HUDEP-2 (cell line): ENCODE measurements at regions not wholly inside any gene's neighbourhood (a gene's known extent, or its start where the extent isn't known, plus 50 kb on each side); places are given as distances from the start of the nearest gene placed in this dataset.

Source experiments
- DNase-seq, 76 experiments: peaks; one replicate each; lab custom pipeline; 2025; ENCODE audit not compliant: unreplicated experiment in 76 of 76; lab: John Stamatoyannopoulos, UW

DNA sequence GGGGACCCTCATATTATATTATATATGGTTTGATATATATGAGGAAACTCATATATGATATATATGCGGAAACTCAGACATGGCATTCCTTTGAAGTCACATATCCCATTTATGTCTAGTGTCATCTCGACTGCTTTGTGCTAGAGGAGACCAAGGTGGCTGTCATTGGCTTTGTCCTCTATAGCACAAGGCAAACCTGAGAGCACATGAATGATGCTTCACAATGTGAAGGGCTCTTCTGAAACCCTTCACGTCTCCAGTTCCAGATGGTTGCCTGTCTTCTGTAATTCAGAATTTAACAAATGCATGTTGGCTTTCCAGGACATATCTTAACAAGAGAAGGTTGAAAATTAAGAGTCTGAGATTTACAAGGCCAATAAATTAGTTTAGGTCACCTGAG lies 303.6 kb downstream of the BARHL2 start:
- DNase-seq, result no peak

DNA sequence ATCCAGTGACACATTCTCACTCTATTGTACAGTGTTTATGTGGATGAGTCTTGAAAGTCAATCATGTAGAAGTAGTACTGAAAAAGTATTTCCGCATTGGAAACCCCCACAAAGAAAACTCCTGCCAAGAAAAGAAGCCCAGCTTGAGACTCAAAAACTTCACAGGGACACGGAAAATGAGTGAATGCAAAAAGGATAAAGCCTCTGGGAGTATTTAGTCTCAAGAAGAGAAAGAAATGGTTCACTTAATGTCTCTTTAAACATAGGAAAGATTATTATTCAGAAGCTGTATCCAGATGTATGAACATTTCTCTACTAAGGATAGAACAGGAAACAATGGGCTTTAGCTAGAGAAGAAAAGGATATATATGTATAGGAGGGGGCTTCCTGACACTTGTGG lies 304.5 kb downstream of the BARHL2 start:
- no peak for DNase-seq

DNA sequence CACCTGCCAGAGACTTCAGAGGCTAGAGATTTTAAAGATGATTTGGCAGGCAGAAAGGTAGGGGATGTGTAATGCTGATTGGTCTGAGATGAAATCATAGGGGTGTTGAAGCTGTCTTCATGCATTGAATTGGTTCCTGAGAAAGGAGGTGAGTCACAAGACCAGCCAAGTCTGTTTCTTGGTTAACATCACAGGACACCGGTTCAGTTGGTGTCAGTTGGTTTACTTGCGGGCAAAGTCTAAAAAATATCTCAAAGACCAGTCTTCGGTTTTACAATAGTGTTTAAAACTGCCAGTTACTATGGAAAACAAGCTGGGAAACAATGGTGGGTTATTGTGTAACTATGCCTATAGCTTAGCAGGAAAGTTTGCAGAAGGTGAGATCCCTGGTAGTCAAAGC lies 305.9 kb downstream of the BARHL2 start:
- no peak for DNase-seq

DNA sequence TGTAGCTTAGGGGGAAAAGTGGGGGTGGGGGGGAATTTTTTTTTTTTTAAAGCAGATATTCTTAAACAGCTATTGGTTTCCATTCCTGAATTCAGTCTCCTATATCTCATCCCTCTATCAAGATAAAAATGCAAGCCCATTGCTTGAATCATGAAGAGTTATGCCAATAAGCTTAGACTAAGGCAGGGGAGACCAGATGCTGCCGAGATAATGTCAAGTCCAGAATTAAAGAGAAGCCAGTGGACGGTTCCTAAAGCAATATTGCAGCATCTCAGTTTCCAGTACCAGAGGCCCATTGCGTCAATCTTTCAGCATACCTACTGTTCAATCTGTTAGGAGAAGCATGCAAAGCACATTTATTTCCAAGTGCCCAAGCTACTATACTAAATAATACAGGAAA lies 309.4 kb downstream of the BARHL2 start:
- DNase-seq, result no peak

DNA sequence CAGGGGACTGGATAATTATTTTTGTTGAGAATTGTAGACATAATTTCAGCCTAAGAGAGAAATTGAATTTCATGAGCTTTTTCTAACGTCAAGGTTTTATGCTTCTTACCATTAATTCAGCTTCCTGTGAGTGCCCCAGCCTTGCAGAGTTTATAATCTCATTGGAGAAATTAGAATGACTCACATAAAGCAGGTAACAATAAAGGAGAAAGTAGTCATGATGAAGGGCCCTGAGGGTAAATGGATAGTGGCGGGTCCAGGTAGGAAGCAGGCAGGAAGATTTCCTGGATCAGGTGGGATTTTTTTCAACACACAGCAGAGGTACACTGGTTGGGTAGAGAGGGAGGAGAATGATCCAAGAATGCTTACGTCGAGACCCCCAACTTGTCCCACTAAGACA lies 311.4 kb downstream of the BARHL2 start:
- no peak for DNase-seq

DNA sequence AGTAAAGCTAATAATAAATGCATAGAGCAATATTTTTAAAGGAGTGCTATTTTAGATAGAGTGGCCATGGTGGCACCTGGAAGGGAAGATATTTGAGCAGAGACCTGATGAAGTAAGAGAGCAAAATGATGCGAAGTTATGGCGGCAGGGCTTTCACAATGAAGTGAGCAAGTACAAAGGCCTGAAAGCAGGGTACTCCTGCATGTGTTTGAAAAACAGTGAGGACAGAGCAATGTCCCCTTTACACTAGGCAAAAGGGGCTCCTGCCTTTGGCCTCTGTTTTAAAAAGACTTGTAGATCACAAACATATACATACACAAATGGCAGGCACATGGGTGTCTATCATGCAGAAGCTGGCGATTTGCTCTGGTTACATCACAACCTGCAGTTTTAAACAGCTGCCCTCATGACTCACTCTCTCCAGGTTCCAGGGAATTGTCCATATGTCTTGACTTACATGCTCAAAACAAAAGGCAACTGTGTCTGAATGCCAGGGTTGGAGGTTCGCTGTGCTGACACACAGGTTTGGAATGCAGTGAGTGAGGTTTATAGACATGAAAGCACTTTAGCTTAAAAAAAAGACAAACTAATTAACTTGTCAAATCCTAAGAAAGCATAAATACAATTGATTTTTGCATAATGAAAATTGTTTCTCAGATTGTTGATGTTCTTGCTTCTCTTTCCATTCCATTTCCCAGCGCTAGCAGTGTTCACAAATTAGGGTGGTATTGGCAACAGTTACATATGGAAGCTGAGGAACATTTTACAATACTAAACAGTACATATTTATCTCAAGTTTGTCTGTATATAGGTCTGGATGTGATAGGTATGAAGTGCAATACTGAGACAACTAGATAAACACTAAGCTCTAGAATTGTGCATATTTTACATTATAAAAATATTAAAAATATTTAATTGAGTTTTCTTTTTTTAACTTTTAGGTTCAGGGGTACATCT lies 313.9 kb downstream of the BARHL2 start:
- no peak for DNase-seq

DNA sequence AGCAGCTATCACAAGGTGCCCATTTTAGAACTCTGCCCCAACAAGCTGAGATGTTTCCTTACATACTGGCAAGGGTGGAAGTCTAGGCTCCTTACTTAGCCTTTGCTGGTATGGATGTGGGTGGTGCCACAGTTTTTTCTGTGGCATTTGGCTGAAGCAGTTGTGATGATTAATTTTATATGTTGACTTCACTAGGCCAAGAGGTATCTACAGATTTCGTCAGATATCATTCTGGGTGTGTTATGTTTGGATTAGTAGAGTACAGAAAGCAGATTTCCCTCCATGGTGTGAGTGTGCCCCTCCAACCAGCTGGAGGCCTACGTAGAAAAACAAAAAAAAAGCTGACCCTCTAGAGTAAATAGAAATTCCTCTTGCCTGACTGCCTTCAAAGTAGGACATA lies 317.0 kb downstream of the BARHL2 start:
- DNase-seq, result no peak

DNA sequence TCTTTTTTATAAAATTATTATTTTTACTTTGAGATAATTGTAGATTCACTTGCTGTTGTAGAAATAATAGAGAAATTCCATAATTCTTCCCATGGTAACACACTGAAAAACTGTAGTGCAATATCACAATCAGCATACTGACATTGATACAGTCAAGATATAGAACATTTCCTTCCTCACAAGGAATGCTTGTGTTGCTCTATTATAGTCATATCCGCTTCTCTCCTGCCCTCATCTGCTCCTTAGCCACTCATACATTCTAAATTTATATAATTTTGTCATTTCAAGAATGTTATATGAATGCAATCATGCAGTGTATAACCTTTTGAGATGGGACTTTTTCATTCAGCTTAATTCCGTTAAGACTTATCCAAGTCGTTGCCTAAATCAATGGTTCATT lies 320.2 kb downstream of the BARHL2 start:
- no peak for DNase-seq

DNA sequence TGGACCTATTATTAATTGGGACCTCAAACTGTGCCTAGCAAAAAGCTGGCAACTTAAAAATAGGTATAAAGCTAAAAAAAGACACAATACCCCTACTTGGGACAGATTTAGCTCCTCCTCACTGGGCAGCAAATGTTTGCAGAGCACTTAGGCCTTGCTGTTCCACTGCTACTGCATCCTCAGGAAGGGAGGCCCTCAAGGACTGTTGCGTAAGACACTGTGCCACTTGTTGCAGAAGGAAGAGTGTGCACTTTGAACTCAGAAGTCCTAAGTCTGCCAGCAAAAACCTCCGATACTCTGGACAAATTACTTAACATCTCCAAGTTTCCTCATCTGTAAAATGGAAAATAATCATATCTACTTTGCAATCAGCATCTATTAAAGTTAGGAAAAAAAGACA lies 322.9 kb downstream of the BARHL2 start:
- no peak for DNase-seq

DNA sequence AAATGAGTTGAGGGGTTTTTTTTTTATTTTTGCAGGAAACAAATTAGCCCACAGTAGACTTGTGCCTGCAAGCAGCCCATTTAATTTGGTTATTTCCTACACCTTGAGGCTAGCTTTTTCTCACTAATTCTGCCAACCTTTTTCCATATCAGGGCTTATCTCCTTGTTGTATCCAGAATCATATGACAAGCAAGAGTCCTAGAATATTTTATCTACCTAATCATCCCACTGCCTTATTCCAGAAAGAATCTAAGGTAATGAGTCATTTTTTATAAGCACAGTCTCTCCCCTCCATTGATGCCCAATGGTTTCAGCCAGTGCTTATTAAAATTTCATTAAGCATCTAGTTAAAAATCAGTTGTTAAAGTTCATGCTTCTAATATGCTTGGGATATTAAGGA lies 324.1 kb downstream of the BARHL2 start:
- DNase-seq, result no peak

DNA sequence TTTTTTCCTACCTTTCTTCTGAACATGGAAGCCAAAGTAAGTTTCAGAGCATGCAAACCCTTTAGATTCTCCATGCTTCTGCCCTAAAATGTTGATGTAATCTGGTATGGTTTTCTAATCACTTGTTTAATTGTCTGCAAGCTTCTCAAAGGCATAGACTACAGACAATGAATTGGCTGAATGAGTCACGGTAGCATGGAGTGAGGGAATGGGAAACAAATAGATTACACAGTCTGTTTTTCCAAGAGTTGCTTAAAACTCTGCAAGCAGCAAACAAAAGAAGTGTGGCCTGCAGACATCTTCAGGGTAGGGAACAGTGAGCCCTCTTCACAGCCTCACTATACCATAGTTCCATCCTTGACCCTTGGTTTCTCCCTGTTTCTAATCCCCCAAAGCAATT lies 326.0 kb downstream of the BARHL2 start:
- DNase-seq, result no peak

DNA sequence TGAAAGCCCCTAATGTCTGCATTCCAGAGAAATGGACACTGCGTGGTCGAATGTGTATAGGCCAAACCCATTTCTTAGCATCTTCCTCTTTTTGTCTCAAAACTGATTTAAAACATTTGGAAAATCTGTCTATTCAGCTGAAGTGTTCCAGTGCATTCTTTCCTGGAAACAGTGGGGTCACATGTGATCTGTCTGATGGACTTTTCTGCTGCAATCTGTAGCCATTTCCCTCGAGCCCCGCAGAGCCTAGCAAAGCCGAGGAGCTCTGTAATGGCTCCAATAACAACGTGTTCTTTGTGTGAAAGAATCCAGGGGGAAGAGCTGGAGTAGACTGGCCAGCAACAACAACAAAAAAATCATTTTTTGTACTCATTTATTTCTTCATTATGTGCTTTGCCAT lies 329.3 kb downstream of the BARHL2 start:
- no peak for DNase-seq

DNA sequence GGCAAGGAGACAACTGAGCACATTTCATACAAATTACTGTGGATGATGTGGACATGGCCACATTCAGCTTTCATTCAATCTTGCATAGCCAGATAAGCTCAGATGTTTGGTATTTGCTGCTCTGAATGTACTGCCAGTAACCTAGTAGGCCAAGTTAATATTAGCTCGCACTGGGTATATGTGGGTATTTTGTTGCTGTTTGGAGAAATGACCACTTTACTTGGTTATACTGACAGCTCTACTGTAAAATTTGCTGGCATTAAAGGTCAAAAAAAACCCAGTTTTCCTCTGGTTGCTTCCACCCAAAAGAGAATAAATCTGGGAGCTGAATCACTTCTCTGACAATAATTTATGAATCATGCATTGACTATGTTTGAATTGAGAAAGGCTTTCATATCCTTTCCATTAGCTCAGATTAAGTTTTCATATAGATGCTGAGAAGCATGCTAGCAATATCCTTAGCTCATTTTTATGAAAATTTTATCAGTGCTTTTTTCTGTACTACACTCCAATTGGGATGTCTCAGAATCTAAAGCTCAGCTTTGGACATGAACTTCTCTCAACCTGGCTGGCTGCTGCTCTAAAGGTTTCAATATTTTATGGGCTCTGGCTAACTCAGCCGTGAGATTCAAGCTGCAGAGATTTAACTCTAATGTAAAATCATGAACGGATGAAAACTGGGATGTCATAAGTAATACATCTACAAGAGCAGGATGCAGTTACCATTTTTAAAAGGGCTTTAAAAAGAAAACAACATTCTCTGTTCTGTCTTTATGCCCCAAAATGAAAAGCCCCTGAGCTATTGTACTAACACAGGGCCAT lies 330.0 kb downstream of the BARHL2 start:
- no peak for DNase-seq

DNA sequence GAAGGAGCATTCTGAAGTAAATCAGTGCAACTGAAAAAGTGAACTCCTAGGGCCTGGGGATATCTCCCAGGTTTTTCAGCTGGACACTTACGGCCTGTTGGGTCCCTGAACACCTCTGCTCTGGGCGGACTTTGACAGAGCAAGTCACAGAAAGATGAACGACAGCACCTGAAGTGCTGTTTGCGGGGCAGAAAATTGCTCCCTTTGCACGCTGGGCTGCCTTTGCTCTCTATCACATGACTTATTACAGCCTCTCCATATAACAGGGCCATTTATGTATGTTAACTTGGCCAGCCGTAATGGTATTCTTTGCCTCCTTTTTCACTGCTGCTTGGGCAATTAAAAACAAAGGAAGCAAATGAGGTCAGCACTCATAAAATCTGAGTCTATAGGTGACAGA lies 332.9 kb downstream of the BARHL2 start:
- no peak for DNase-seq

DNA sequence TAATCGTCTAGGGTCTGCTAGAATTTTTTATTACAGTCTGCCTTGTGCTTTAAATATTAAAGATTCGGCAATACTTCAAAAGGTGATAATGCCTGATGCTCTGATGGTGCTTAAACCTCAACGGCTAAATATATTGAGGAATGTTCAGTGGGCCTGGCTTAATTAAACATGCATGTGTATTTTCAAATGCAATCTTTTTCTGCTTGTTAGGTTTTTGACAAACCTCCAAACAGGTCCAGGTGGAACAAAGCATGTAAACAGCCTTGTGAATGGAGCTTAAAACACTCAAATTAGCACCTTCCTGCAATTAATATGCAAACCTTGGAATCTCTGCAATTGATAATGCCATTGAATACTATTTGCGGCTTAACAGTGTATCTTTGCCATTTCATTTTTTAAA lies 334.9 kb downstream of the BARHL2 start:
- DNase-seq, result no peak

DNA sequence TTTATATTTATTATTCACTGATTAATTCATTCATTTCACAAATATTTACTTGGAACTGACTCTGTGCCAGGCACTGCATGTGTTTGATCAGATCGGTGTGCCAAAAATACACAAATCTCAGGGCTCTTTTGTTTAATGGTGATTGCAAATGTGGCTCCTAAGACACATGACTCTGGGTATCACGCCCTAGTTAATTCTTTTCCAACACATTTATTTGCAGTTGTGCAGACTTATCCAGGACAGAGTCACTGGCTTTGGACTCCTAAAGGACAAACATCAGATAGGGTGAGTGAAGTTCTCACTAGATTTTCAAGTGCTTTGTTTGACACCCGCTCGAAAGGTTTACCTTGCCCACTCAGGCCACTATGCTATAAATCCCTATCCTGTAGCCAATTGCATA lies 335.5 kb downstream of the BARHL2 start:
- DNase-seq, result no peak

DNA sequence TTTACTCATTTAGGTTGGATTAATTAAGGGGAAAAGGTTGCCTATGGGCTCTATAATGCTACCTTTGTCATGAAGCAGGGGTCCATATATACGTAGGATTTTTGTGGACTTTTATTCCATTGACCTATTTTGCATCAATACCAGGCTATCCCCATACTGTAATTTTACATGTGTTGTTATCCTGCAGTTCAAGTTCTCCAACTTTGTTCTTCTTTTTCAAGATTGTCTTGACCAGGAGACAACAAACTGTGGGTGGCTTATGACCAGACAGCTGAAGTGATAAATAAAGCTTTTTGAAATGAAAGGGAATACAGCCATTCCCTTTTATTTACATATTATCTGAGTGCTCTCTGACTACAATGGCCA lies 345.7 kb downstream of the BARHL2 start:
- no peak for DNase-seq

DNA sequence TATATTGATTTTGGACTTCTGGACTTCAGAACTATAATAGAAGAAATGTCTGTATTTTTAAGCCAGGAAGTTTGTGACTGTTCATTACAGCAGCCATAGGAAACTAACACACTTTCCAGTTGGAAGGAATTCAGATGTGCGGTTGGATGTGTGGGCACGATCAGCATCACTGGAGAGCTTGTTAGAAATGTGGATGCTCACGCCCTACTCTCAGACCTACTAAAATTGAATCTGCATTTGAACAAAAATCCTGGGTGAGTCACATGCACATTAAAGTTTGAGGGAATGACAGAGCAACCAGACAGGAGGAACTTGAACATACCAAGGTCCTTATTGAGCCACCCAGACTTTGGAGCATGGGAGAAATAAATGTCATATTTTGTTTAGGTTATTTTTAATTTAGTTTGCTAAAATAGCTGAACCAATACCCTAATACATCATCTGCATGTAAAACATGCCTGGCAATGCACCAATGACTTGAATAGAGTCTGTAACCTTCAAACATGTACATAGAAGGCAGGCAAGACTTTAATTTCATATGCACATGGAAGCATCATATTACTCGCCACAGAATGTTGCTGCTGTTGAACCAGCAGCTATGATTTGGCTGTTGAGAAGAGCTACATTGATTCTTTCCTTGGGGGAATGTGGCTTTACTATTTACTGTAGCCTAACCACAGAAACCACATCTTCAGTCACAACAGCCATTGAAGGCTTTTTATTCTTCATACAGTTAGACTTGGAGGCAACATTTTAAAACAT lies 346.2 kb downstream of the BARHL2 start:
- DNase-seq, result no peak

DNA sequence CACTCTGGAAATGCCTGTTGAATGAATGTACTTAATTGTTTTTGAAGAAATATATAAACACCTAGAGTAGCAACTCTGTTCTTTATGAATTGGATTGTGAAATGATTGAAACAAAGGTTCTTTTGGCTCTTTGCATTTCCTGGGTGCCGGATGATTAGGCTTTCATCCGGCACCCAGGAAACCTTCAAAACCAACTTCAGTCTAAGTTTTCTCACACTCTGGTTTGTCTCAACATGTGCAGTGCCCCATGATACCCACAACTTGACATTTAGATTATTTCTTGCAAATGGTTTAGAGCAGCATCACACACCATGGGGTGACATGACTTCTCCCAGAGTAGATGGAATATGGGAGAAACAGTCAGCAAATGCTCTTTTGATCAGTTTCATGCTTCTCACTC lies 354.9 kb downstream of the BARHL2 start:
- DNase-seq, result no peak

DNA sequence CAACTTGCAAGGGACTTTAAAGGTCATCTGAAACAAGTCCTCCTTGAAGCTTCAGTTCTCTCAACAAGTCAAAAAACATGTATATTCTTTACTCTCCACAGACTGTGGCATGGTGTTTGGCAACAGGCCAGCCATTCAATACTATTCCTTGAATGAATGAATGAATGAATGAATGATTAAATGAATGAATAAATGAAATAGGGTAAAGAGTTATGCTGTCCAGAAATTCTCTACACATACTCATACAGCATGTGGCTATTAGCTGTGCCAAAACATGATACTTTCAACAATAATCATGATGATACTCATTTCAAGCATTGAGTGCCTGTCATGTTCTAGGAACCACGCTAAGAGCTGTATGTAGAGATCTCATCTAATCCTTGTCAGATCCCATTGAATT lies 356.1 kb downstream of the BARHL2 start:
- DNase-seq, result no peak

DNA sequence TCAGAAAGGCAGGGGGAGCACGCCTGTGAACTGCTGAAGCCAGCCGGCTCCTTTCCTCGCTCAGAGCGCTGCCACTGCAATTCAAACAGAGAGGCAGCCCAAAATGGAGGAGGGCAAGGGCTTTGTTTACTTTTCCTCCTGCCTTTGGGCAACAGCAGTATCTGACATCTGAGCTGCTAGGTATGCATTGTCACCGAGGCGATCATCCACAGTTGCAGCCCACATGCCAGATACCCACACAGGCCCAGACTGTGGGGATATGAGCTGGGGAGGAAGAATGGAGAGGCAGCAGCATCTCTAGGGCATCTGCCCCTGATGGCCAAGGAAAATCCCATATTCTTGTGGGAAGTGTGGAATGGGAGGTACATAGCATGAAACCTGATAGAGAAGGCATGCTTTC lies 357.1 kb downstream of the BARHL2 start:
- no peak for DNase-seq
